Stimulated activated naive B cell treated with anti-CD40 and anti-IgM and Interleukin-4, amounts not matched to agents 10 μg/mL and 1 μg/mL and 100 μg/mL, for 72 hours (primary cell): ENCODE measurements at regions not wholly inside any gene's neighbourhood (a gene's known extent, or its start where the extent isn't known, plus 50 kb on each side); places are given as distances from the start of the nearest gene placed in this dataset.

Source experiments
- ATAC-seq, 2 donors: fragments of 150-1000 bp; cut with Tn5 transposase; replicated peaks; 2 replicates each; pipeline ENCODE4 v1.10.0; 2021; ENCODE audit warnings: moderate library complexity in 1 of 2
- DNase-seq: peaks from one replicate; pipeline ENCODE4 v3.0.0; 2021
- H3K27ac Mint-ChIP-seq: one replicate; pipeline ENCODE4 v1.8.0; 2022; ENCODE audit warnings: mild to moderate bottlenecking, mixed read lengths
- H3K27me3 Mint-ChIP-seq, 2 donors: one replicate each; pipeline ENCODE4 v1.8.0; 2022; ENCODE audit warnings: mixed read lengths in 2 of 2
- H3K36me3 Mint-ChIP-seq, 2 donors: one replicate each; pipeline ENCODE4 v1.8.0; 2022; ENCODE audit warnings: mixed read lengths in 2 of 2, mild to moderate bottlenecking in 1 of 2
- H3K4me1 Mint-ChIP-seq, 2 donors: one replicate each; pipeline ENCODE4 v1.8.0; 2022; ENCODE audit warnings: mixed read lengths in 2 of 2, mild to moderate bottlenecking in 1 of 2
- H3K4me3 Mint-ChIP-seq, 2 donors: one replicate each; pipeline ENCODE4 v1.8.0; 2022; ENCODE audit warnings: mild to moderate bottlenecking in 2 of 2, mixed read lengths in 2 of 2, moderate library complexity in 1 of 2
- H3K9me3 Mint-ChIP-seq, 2 donors: one replicate each; pipeline ENCODE4 v1.8.0; 2022; ENCODE audit warnings: mixed read lengths in 2 of 2, mild to moderate bottlenecking in 1 of 2

GRCh38 chr4:148786699-148787098 is 344.5 kb upstream of the NR3C2 start:
- DNase-seq (no peak), ATAC-seq (no peak)
- Mint-ChIP-seq H3K36me3 (no peaks in the 10 kb centered on the region), H3K4me3 (no peak overlapping the region), H3K4me1 (no peaks in the 10 kb centered on the region), H3K9me3 (no peaks in the 10 kb centered on the region), H3K27me3 (peaks cover 0 to 6% of the 10 kb centered on the region in 2 donors), H3K27ac (no peak overlapping the region)

- Mint-ChIP-seq H3K27me3 (no peaks in the 10 kb centered on the region), H3K4me3 (no peak overlapping the region), H3K9me3 (peaks cover 5 to 12% of the 10 kb centered on the region in 2 donors), H3K36me3 (peaks cover 0 to 3% of the 10 kb centered on the region in 2 donors), H3K4me1 (peaks cover 0 to 1% of the 10 kb centered on the region in 2 donors), H3K27ac (no peak overlapping the region)
- no peak for DNase-seq
- ATAC-seq: no peak
Measured at GRCh38 chr4:148782284-148782683, 340.1 kb upstream of the NR3C2 start.

DNA sequence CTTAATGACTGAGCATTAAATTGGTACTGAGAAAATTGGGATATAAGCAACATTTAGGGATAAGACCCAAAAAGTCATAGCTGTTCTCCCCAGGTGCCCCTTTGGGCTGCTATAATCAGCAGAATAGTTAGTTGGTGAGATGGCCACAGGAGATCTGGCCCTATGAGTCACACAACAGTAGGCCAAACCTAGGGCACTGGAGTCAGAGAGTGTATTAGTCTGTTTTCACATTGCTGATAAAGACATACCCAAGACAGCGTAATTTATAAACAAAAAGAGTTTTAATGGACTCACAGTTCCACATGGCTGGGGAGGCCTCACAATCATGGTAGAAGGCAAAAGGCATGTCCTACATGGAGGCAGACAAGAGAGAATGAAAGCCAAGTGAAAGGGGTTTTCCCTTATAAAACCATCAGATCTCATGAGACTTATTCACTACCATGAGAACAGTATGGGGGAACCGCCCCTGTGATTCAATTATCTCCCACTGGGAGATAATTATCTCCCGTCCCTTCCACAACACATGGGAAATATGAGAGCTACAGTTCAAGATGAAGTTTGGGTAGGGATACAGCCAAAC is 338.3 kb upstream of the NR3C2 start:
- peaks cover 0 to 3% of the 10 kb centered on the region in 2 donors for H3K36me3 Mint-ChIP-seq
- DNase-seq: no peak
- H3K4me1 Mint-ChIP-seq: peaks cover 0 to 1% of the 10 kb centered on the region in 2 donors
- no peak for ATAC-seq
- peaks cover 5 to 12% of the 10 kb centered on the region in 2 donors for H3K9me3 Mint-ChIP-seq
- H3K4me3 Mint-ChIP-seq: no peak overlapping the region
- no peaks in the 10 kb centered on the region for H3K27me3 Mint-ChIP-seq
- no peak overlapping the region for H3K27ac Mint-ChIP-seq

DNA sequence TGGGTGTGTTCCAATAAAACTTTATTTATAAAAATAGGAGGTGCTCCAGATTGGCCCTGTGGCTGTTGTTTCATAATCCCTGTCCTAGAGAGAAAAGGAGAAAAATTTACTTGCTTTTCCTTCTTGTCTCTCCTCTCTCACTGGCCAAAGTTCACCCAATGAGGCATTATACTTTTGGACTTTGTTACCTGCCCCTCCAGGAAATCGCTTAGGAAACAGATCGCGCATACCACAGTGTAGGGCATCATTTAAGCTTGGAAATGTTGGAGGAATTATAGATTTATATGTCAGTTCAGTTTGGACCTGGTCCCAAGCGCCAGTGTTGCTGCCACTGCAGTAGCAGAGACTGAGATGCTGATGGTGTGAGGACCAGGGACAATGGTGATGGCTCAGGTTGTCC is 337.6 kb upstream of the NR3C2 start:
- no peak for ATAC-seq
- no peak for DNase-seq
- H3K4me1 Mint-ChIP-seq: peaks cover 0 to 1% of the 10 kb centered on the region in 2 donors
- no peaks in the 10 kb centered on the region for H3K27me3 Mint-ChIP-seq
- peaks cover 5 to 12% of the 10 kb centered on the region in 2 donors for H3K9me3 Mint-ChIP-seq
- peaks cover 0 to 3% of the 10 kb centered on the region in 2 donors for H3K36me3 Mint-ChIP-seq
- no peak overlapping the region for H3K27ac Mint-ChIP-seq
- no peak overlapping the region for H3K4me3 Mint-ChIP-seq

DNA sequence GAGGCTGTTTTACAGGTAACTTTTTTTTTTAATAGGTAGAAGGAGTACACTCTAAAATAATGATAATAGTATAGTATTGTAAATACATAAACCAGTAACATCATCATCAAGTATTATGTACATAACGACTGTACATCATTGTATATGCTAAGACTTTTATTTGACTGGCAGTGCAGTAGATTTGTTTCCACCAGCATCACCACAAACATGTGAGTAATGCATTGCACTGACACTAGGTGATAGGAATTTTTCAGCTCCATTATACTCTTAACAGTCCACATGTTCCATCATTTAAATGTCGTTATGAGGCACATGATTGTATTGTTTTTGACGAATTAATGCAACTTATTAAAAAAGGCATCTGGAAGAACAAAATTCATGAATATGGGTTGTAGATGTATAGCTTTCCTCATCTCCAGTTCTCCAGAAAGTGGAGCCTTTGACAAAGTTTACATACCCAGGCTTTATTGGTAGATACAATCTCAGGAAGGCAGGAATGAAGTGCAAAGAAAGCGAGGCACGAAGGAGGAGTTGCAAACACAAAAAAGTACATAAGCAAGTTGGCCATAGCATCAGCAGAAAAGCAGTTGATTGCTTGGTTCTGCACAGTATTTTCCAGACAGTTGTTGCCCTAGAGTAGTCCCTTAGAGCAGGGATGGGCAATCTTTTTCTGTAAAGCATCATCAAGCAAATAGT is 336.9 kb upstream of the NR3C2 start:
- Mint-ChIP-seq H3K36me3 (peaks cover 0 to 3% of the 10 kb centered on the region in 2 donors), H3K27ac (no peak overlapping the region), H3K4me3 (no peak overlapping the region), H3K27me3 (no peaks in the 10 kb centered on the region), H3K4me1 (peaks cover 0 to 1% of the 10 kb centered on the region in 2 donors), H3K9me3 (peaks cover 5 to 12% of the 10 kb centered on the region in 2 donors)
- ATAC-seq (no peak), DNase-seq (no peak)

DNA sequence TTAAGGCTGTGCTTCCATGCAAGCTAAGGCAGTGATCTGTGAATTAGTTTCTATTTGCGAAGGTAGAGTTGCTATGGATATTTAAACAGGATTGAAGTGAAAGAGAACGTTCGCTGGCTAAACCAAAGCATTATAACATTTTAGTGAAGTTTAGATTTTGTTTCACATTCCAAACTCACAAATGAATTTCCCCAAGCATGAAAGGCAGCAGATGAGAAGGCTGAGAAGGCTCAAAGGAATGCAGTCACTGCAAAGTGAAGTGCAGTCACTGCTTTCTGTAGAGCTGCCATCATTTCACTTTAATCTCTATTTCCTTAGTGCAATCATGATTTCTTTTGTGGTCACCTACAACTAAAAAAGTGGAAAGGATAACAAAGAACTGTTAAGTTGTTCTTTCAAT is 334.7 kb upstream of the NR3C2 start:
- Mint-ChIP-seq H3K27me3 (no peaks in the 10 kb centered on the region), H3K9me3 (peaks cover 5 to 12% of the 10 kb centered on the region in 2 donors), H3K36me3 (peaks cover 0 to 3% of the 10 kb centered on the region in 2 donors), H3K4me1 (peaks cover 0 to 1% of the 10 kb centered on the region in 2 donors), H3K4me3 (no peak overlapping the region), H3K27ac (no peak overlapping the region)
- no peak for ATAC-seq
- no peak for DNase-seq

- no peak for DNase-seq
- Mint-ChIP-seq H3K27ac (no peak overlapping the region), H3K27me3 (no peaks in the 10 kb centered on the region), H3K4me1 (no peaks in the 10 kb centered on the region), H3K9me3 (no peaks in the 10 kb centered on the region), H3K36me3 (no peaks in the 10 kb centered on the region), H3K4me3 (no peak overlapping the region)
- no peak for ATAC-seq
Measured at GRCh38 chr4:148774134-148774533, 331.9 kb upstream of the NR3C2 start.

- no peak for ATAC-seq
- H3K9me3 Mint-ChIP-seq: no peaks in the 10 kb centered on the region
- no peak overlapping the region for H3K4me3 Mint-ChIP-seq
- no peak overlapping the region for H3K27ac Mint-ChIP-seq
- H3K36me3 Mint-ChIP-seq: no peaks in the 10 kb centered on the region
- no peak for DNase-seq
- H3K4me1 Mint-ChIP-seq: no peaks in the 10 kb centered on the region
- H3K27me3 Mint-ChIP-seq: no peaks in the 10 kb centered on the region
Measured at GRCh38 chr4:148773313-148773712, 331.1 kb upstream of the NR3C2 start.

DNA sequence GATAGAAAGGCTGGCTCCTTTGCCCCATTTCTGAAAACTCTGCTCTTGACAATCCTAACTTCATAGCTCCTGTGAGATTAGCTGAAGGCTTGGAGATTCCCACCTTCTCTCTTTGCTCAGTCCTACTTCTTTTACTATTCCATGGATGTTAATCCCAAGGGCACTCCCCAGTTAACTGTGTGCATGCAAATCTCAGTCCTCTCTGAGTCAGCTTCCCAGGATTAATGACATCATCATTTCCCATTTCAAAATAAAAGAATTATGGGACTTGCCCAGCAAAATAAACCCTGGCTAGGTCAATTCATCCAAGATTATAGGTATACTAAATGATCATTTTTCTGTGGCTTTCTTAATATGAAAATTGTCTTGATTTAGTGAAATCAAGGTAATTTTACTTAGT is 328.6 kb upstream of the NR3C2 start:
- ATAC-seq (no peak), DNase-seq (no peak)

GRCh38 chr4:148770377-148770776 is 328.2 kb upstream of the NR3C2 start:
- no peak overlapping the region for H3K27ac Mint-ChIP-seq
- ATAC-seq: no peak
- peaks cover 0 to 2% of the 10 kb centered on the region in 2 donors for H3K9me3 Mint-ChIP-seq
- no peaks in the 10 kb centered on the region for H3K36me3 Mint-ChIP-seq
- DNase-seq: no peak
- H3K4me1 Mint-ChIP-seq: no peaks in the 10 kb centered on the region
- H3K4me3 Mint-ChIP-seq: no peak overlapping the region
- H3K27me3 Mint-ChIP-seq: no peaks in the 10 kb centered on the region

More for the DNA sequence above, 328.6 kb upstream of the NR3C2 start:
- Mint-ChIP-seq H3K4me1 (no peaks in the 10 kb centered on the region), H3K36me3 (no peaks in the 10 kb centered on the region), H3K27me3 (no peaks in the 10 kb centered on the region), H3K27ac (no peak overlapping the region), H3K9me3 (peaks cover 0 to 2% of the 10 kb centered on the region in 2 donors), H3K4me3 (no peak overlapping the region)

DNA sequence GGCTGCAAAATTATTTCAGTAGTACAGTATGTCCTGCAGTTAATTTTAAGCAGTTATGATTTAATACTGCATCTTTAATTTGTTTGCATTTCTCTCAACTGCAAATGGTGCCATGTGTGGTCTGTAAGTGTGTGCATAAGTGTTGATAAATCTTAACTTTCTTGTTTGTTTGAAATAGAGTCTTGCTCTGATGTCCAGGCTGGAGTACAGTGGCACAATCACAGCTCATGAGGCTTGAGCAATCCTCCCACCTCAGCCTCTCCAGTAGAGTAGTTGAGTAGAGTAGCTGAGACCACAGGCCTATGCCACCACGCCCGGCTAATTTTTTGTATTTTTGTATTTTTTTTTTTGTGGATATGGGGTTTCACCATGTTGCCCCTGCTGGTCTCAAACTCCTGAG is 322.5 kb upstream of the NR3C2 start:
- H3K4me1 Mint-ChIP-seq: no peaks in the 10 kb centered on the region
- peaks cover 9 to 21% of the 10 kb centered on the region in 2 donors for H3K9me3 Mint-ChIP-seq
- peaks cover 0 to 4% of the 10 kb centered on the region in 2 donors for H3K36me3 Mint-ChIP-seq
- DNase-seq: no peak
- ATAC-seq: no peak
- peaks cover 0 to 13% of the 10 kb centered on the region in 2 donors for H3K27me3 Mint-ChIP-seq
- no peak overlapping the region for H3K4me3 Mint-ChIP-seq
- no peak overlapping the region for H3K27ac Mint-ChIP-seq

GRCh38 chr4:148757171-148757570 is 315.0 kb upstream of the NR3C2 start:
- H3K9me3 Mint-ChIP-seq: peaks cover 16 to 21% of the 10 kb centered on the region in 2 donors
- H3K4me3 Mint-ChIP-seq: no peak overlapping the region
- no peaks in the 10 kb centered on the region for H3K4me1 Mint-ChIP-seq
- H3K27me3 Mint-ChIP-seq: peaks cover 4 to 5% of the 10 kb centered on the region in 2 donors
- DNase-seq: no peak
- no peaks in the 10 kb centered on the region for H3K36me3 Mint-ChIP-seq
- no peak for ATAC-seq
- H3K27ac Mint-ChIP-seq: no peak overlapping the region

DNA sequence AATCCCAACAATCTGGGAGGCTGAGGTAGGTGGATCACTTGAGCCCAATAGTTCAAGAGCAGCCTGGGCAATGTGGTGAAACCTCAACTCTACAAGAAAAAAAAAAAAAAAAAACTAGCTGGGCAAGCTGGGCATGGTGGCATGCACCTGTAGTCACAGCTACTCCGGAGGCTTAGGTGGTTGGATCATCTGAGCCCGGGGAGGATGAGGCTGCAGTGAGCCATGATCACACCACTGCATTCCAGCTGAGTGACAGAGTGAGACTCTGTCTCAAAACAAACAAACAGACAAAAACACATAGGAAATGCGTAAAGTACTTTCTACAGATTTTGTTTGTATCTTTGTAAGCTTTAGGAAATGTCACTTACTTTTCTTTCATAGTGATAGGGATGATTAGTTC is 307.2 kb upstream of the NR3C2 start:
- Mint-ChIP-seq H3K27me3 (no peaks in the 10 kb centered on the region), H3K4me1 (peaks cover 0 to 1% of the 10 kb centered on the region in 2 donors), H3K27ac (no peak overlapping the region), H3K36me3 (no peaks in the 10 kb centered on the region), H3K9me3 (no peaks in the 10 kb centered on the region), H3K4me3 (no peak overlapping the region)
- ATAC-seq: no peak
- no peak for DNase-seq

GRCh38 chr4:148747721-148748268 is 305.6 kb upstream of the NR3C2 start:
- no peak for ATAC-seq
- DNase-seq: no peak
- no peaks in the 10 kb centered on the region for H3K36me3 Mint-ChIP-seq
- H3K4me1 Mint-ChIP-seq: peaks cover 0 to 1% of the 10 kb centered on the region in 2 donors
- H3K27me3 Mint-ChIP-seq: no peaks in the 10 kb centered on the region
- H3K9me3 Mint-ChIP-seq: no peaks in the 10 kb centered on the region
- H3K27ac Mint-ChIP-seq: no peak overlapping the region
- no peak overlapping the region for H3K4me3 Mint-ChIP-seq

DNA sequence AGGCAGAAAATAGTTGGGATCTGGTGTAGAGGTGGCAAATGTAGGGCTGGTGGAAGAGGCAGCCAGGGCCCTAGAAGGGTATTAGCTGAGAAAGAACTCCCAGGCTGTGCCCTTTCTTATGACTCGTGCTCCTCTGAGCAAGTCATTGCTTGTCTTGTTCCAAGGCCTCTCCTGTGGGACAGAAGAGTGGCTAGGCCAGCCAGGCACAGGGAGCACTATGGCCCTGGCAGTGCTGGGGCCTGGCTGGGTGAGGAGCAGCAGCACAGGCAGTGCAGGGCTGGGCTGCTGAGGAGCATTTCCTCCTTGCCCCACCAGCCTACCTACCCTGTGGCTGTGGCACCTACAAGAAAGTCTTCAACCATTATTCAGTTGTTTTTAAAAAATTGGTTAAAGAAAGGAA is 298.5 kb upstream of the NR3C2 start:
- DNase-seq: no peak
- Mint-ChIP-seq H3K4me3 (no peak overlapping the region), H3K4me1 (no peaks in the 10 kb centered on the region), H3K27me3 (no peaks in the 10 kb centered on the region), H3K9me3 (no peaks in the 10 kb centered on the region), H3K27ac (no peak overlapping the region), H3K36me3 (no peaks in the 10 kb centered on the region)
- no peak for ATAC-seq
